Ishikawa (cell line): ENCODE measurements at regions not wholly inside any gene's neighbourhood (a gene's known extent, or its start where the extent isn't known, plus 50 kb on each side); places are given as distances from the start of the nearest gene placed in this dataset.

Experiments used
- CEBPB ChIP-seq: IDR thresholded peaks from 2 replicates; pipeline ENCODE4 v1.6.1; 2012
- CREB1 ChIP-seq: IDR thresholded peaks from 2 replicates; pipeline ENCODE4 v1.6.1; 2012; ENCODE audit warnings: low read depth
- EGR1 ChIP-seq: IDR thresholded peaks from 2 replicates; pipeline ENCODE4 v1.6.1; 2012
- EP300 ChIP-seq: IDR thresholded peaks from 2 replicates; pipeline ENCODE4 v1.6.1; 2012; ENCODE audit warnings: borderline replicate concordance
- FOXM1 ChIP-seq: IDR thresholded peaks from 2 replicates; pipeline ENCODE4 v1.6.1; 2012; ENCODE audit warnings: low read depth, borderline replicate concordance
- MAX ChIP-seq: IDR thresholded peaks from 2 replicates; pipeline ENCODE4 v1.6.1; 2012
- NFIC ChIP-seq: IDR thresholded peaks from 2 replicates; pipeline ENCODE4 v1.6.1; 2012
- RAD21 ChIP-seq: IDR thresholded peaks from 2 replicates; pipeline ENCODE4 v1.6.1; 2012; ENCODE audit warnings: low read depth
- REST ChIP-seq: IDR thresholded peaks from 2 replicates; pipeline ENCODE4 v1.6.1; 2012; ENCODE audit warnings: low read depth, mild to moderate bottlenecking
- TEAD4 ChIP-seq: IDR thresholded peaks from 2 replicates; pipeline ENCODE4 v1.6.1; 2012
- YY1 ChIP-seq: IDR thresholded peaks from 2 replicates; pipeline ENCODE4 v1.6.1; 2012; ENCODE audit warnings: low read depth
- ZBTB7A ChIP-seq: IDR thresholded peaks from 2 replicates; pipeline ENCODE4 v1.6.1; 2012; ENCODE audit warnings: low read depth

GRCh38 chr18:2197946-2198345 lies 373.4 kb downstream of the METTL4 start:
- TF ChIP-seq EP300 (no peak), EGR1 (no peak), YY1 (no peak), CEBPB (no peak), CREB1 (no peak), FOXM1 (no peak), MAX (no peak), REST (no peak), TEAD4 (no peak), RAD21 (no peak), NFIC (no peak), ZBTB7A (no peak)
